ENCODE measurements at regions not wholly inside any gene's neighbourhood (a gene's known extent, or its start where the extent isn't known, plus 50 kb on each side); places are given as distances from the start of the nearest gene placed in this dataset.
"Not testable (repeated sequence)": the region's sequence is repeated elsewhere in the genome, so short reads cannot be mapped to it uniquely, and the experiment has no call there.

- not testable (repeated sequence) for TF ChIP-seq POLR2A (IDR thresholded peaks at IDR 0.05; ENCODE audit: low read length); GATA1 (IDR thresholded peaks at IDR 0.05; ENCODE audit: low read depth, low read length)
Observed at GRCh38 chr4:3629176-3629575, 97.0 kb upstream of the LRPAP1 start.

All from erythroblast (primary cell).